Parathyroid adenoma (tissue), 2 donors: ENCODE measurements at regions not wholly inside any gene's neighbourhood (a gene's known extent, or its start where the extent isn't known, plus 50 kb on each side); places are given as distances from the start of the nearest gene placed in this dataset.

ENCODE experiments used
- H2AFZ ChIP-seq: fragments of 300-600 bp; sonication (generic); one replicate; pipeline ENCODE4 v1.7.0; 2017; ENCODE audit warnings: antibody characterized with exemption, mild to moderate bottlenecking
- H3K27ac ChIP-seq: fragments of 300-600 bp; sonication (generic); one replicate; pipeline ENCODE4 v1.7.0; 2017
- H3K27me3 ChIP-seq: fragments of 300-600 bp; sonication (generic); one replicate; pipeline ENCODE4 v1.7.0; 2017; ENCODE audit warnings: low read length; ENCODE audit not compliant: control insufficient read depth, insufficient read depth
- H3K36me3 ChIP-seq: fragments of 300-600 bp; sonication (generic); one replicate; pipeline ENCODE4 v1.7.0; 2017; ENCODE audit warnings: low read length; ENCODE audit not compliant: control insufficient read depth, insufficient read depth
- H3K4me1 ChIP-seq: fragments of 300-600 bp; sonication (generic); one replicate; pipeline ENCODE4 v1.7.0; 2017; ENCODE audit warnings: control low read depth
- H3K4me2 ChIP-seq: fragments of 300-600 bp; sonication (generic); one replicate; pipeline ENCODE4 v1.7.0; 2017; ENCODE audit warnings: low read length
- H3K4me3 ChIP-seq: fragments of 300-600 bp; sonication (generic); one replicate; pipeline ENCODE4 v1.7.0; 2017; ENCODE audit warnings: low read depth, low read length
- H3K79me2 ChIP-seq: fragments of 300-600 bp; sonication (generic); one replicate; pipeline ENCODE4 v1.7.0; 2017; ENCODE audit warnings: control low read depth
- H3K9ac ChIP-seq: fragments of 300-600 bp; sonication (generic); one replicate; pipeline ENCODE4 v1.7.0; 2017; ENCODE audit warnings: mild to moderate bottlenecking
- H3K9me3 ChIP-seq: fragments of 300-600 bp; sonication (generic); one replicate; pipeline ENCODE4 v1.7.0; 2017; ENCODE audit warnings: low read length; ENCODE audit not compliant: control insufficient read depth
- CTCF ChIP-seq: fragments of 300-600 bp; sonication (generic); IDR thresholded peaks from one replicate; pipeline ENCODE4 v1.7.0; 2017; ENCODE audit warnings: antibody characterized with exemption, mild to moderate bottlenecking
- donor health status: primary hyperparathyroidism.

- no peak overlapping the region for H2AFZ ChIP-seq
- no peaks in the 10 kb centered on the region for H3K79me2 ChIP-seq
- no peak overlapping the region for H3K4me2 ChIP-seq
- no peaks in the 10 kb centered on the region for H3K27me3 ChIP-seq
- no peaks in the 10 kb centered on the region for H3K9me3 ChIP-seq
- no peak overlapping the region for H3K9ac ChIP-seq
- no peaks in the 10 kb centered on the region for H3K36me3 ChIP-seq
- no peaks in the 10 kb centered on the region for H3K4me1 ChIP-seq
- no peak overlapping the region for H3K27ac ChIP-seq
- H3K4me3 ChIP-seq: no peak overlapping the region
- TF ChIP-seq CTCF: no peak
Observed at GRCh38 chr16:9556949-9557665, 465.7 kb downstream of the HAPSTR1 start.

- Histone ChIP-seq H3K36me3 (no peaks in the 10 kb centered on the region), H3K4me2 (no peak overlapping the region), H3K79me2 (no peaks in the 10 kb centered on the region), H3K9ac (no peak overlapping the region), H3K9me3 (no peaks in the 10 kb centered on the region), H3K27ac (no peak overlapping the region), H3K4me3 (no peak overlapping the region), H3K27me3 (no peaks in the 10 kb centered on the region), H3K4me1 (no peaks in the 10 kb centered on the region), H2AFZ (no peak overlapping the region)
- no peak for TF ChIP-seq CTCF
Observed at GRCh38 chr16:9557713-9558112, 466.3 kb downstream of the HAPSTR1 start.

GRCh38 chr16:9566099-9566498 is 474.7 kb downstream of the HAPSTR1 start:
- no peaks in the 10 kb centered on the region for H3K4me1 ChIP-seq
- no peak for TF ChIP-seq CTCF
- no peaks in the 10 kb centered on the region for H3K79me2 ChIP-seq
- no peaks in the 10 kb centered on the region for H3K9me3 ChIP-seq
- H3K36me3 ChIP-seq: no peaks in the 10 kb centered on the region
- H3K9ac ChIP-seq: no peak overlapping the region
- H2AFZ ChIP-seq: no peak overlapping the region
- H3K27ac ChIP-seq: no peak overlapping the region
- H3K27me3 ChIP-seq: no peaks in the 10 kb centered on the region
- H3K4me2 ChIP-seq: no peak overlapping the region
- H3K4me3 ChIP-seq: no peak overlapping the region

GRCh38 chr16:9567666-9568065 is 476.2 kb downstream of the HAPSTR1 start:
- Histone ChIP-seq H3K4me3 (no peak overlapping the region), H3K27ac (no peak overlapping the region), H3K36me3 (no peaks in the 10 kb centered on the region), H2AFZ (no peak overlapping the region), H3K79me2 (no peaks in the 10 kb centered on the region), H3K9me3 (no peaks in the 10 kb centered on the region), H3K4me2 (no peak overlapping the region), H3K9ac (no peak overlapping the region), H3K27me3 (no peaks in the 10 kb centered on the region), H3K4me1 (no peaks in the 10 kb centered on the region)
- TF ChIP-seq CTCF: no peak

- H3K4me1 ChIP-seq: no peaks in the 10 kb centered on the region
- no peak overlapping the region for H3K4me3 ChIP-seq
- H3K9me3 ChIP-seq: no peaks in the 10 kb centered on the region
- no peaks in the 10 kb centered on the region for H3K36me3 ChIP-seq
- H3K79me2 ChIP-seq: no peaks in the 10 kb centered on the region
- H3K9ac ChIP-seq: no peak overlapping the region
- H3K4me2 ChIP-seq: no peak overlapping the region
- H3K27me3 ChIP-seq: no peaks in the 10 kb centered on the region
- H3K27ac ChIP-seq: no peak overlapping the region
- no peak for TF ChIP-seq CTCF
- H2AFZ ChIP-seq: no peak overlapping the region
Observed at GRCh38 chr16:9568261-9568660, 476.8 kb downstream of the HAPSTR1 start.
